Body of pancreas (tissue), 4 donors: ENCODE measurements at regions not wholly inside any gene's neighbourhood (a gene's known extent, or its start where the extent isn't known, plus 50 kb on each side); places are given as distances from the start of the nearest gene placed in this dataset.

Source experiments
- ATAC-seq: fragments of 150-250 bp; one replicate; pipeline ENCODE4 v1.9.1; 2016
- DNase-seq, 4 donors: peaks; one replicate each; pipeline ENCODE4 v3.0.0-alpha.2; 2019
- H3K27ac ChIP-seq, 4 donors: fragments of 200-600 bp; sonication (generic); 1 replicate in 3 of 4; 2 replicates in 1 of 4; pipeline versions ENCODE4 v1.5.1 to v1.6.1; 2016 to 2019; ENCODE audit warnings: mild to moderate bottlenecking in 1 of 4, mixed read lengths in 1 of 4, moderate library complexity in 1 of 4
- H3K27me3 ChIP-seq, 2 donors: fragments of 200-600 bp; sonication (generic); one replicate each; pipeline ENCODE4 v1.6.0; 2016; ENCODE audit warnings: mild to moderate bottlenecking in 1 of 2
- H3K36me3 ChIP-seq, 2 donors: fragments of 200-600 bp; sonication (generic); replicated peaks in 1 of 2; 2 replicates each; pipeline ENCODE4 v1.5.1; 2016; ENCODE audit warnings: low read depth in 2 of 2; ENCODE audit not compliant: insufficient read depth in 1 of 2
- H3K4me1 ChIP-seq: fragments of 200-600 bp; sonication (generic); one replicate; pipeline ENCODE4 v1.6.0; 2016
- H3K4me3 ChIP-seq, 2 donors: fragments of 200-600 bp; sonication (generic); 1 replicate in 1 of 2; 2 replicates in 1 of 2; pipeline ENCODE4 v1.5.1; 2016 to 2019
- H3K9me3 ChIP-seq, 3 donors: fragments of 200-600 bp; sonication (generic); 1 replicate in 2 of 3; 2 replicates in 1 of 3; pipeline ENCODE4 v1.5.1; 2016
- CTCF ChIP-seq, 7 experiments: fragments of 450-650 bp in 4 of 7; fragments of 200-600 bp in 3 of 7; sonication (generic) in 3 of 7; IDR thresholded peaks; one replicate each; pipeline ENCODE4 v1.5.1; 2016 to 2019; ENCODE audit warnings: antibody characterized with exemption in 7 of 7
- POLR2A ChIP-seq, 3 donors: fragments of 450-650 bp; IDR thresholded peaks; one replicate each; pipeline ENCODE4 v1.6.1; 2016; ENCODE audit warnings: antibody characterized with exemption in 3 of 3, mild to moderate bottlenecking in 2 of 3
- WGBS, 2 donors: methylation state at CpG; one replicate each; pipeline ENCODE4 v1.1.5; 2017; 5-methylcytosine and 5-hydroxymethylcytosine counted together
- intact Hi-C: fragments of 100-400 bp; cut with DNase I; formaldehyde crosslinking; loops from one replicate; pipeline ENCODE4 v1.15.1; 2023

GRCh38 chr20:20939006-20939405, 167.2 kb downstream of the LINC00237 start:
- H3K36me3 ChIP-seq, result no peaks in the 10 kb centered on the region
- H3K4me1 ChIP-seq, result peaks cover 12% of the 10 kb centered on the region
- H3K4me3 ChIP-seq, result no peak overlapping the region
- no peak overlapping the region for H3K27ac ChIP-seq
- intact Hi-C loops, result no loop called here
- H3K9me3 ChIP-seq, result no peaks in the 10 kb centered on the region
- DNase-seq, result no peak
- TF ChIP-seq CTCF (IDR thresholded peaks at IDR 0.05), result no peak
- TF ChIP-seq POLR2A (IDR thresholded peaks at IDR 0.05), result no peak
- ATAC-seq, result no peak
- WGBS, 2 donors, result 74 to 87% methylated on average over 3 of the region's 3 CpGs
- H3K27me3 ChIP-seq, result no peaks in the 10 kb centered on the region

- intact Hi-C loops, result no loop called here
- H3K27me3 ChIP-seq, result no peaks in the 10 kb centered on the region
- TF ChIP-seq CTCF (IDR thresholded peaks at IDR 0.05), result no peak
- TF ChIP-seq POLR2A (IDR thresholded peaks at IDR 0.05), result no peak
- no peak overlapping the region for H3K4me3 ChIP-seq
- no peaks in the 10 kb centered on the region for H3K36me3 ChIP-seq
- H3K27ac ChIP-seq, result no peak overlapping the region
- no peaks in the 10 kb centered on the region for H3K9me3 ChIP-seq
- ATAC-seq (no peak), DNase-seq (no peak)
- 69 to 77% methylated on average over 7 of the region's 7 CpGs for WGBS, 2 donors
- H3K4me1 ChIP-seq, result peaks cover 12% of the 10 kb centered on the region
Measured at GRCh38 chr20:20938599-20938998, 167.6 kb downstream of the LINC00237 start.

- intact Hi-C loops, result no loop called here
- Histone ChIP-seq H3K4me3 (no peak overlapping the region), H3K27me3 (no peaks in the 10 kb centered on the region), H3K27ac (no peak overlapping the region), H3K36me3 (no peaks in the 10 kb centered on the region), H3K4me1 (peaks cover 12% of the 10 kb centered on the region), H3K9me3 (no peaks in the 10 kb centered on the region)
- DNase-seq (no peak), ATAC-seq (no peak)
- 86 to 90% methylated on average over 7 of the region's 7 CpGs for WGBS, 2 donors
- TF ChIP-seq POLR2A (IDR thresholded peaks at IDR 0.05), result no peak
- no peak for TF ChIP-seq CTCF (IDR thresholded peaks at IDR 0.05)
Measured at GRCh38 chr20:20938131-20938530, 168.0 kb downstream of the LINC00237 start.

- Histone ChIP-seq H3K27me3 (no peaks in the 10 kb centered on the region), H3K4me3 (no peak overlapping the region), H3K9me3 (no peaks in the 10 kb centered on the region), H3K36me3 (no peaks in the 10 kb centered on the region), H3K4me1 (no peaks in the 10 kb centered on the region), H3K27ac (no peak overlapping the region)
- intact Hi-C loops, result no loop called here
- DNase-seq, result no peak
- no peak for ATAC-seq
- 76 to 77% methylated on average over 19 of the region's 19 CpGs for WGBS, 2 donors
- TF ChIP-seq POLR2A (IDR thresholded peaks at IDR 0.05) (no peak), CTCF (IDR thresholded peaks at IDR 0.05) (no peak)
Measured at GRCh38 chr20:20933142-20933958, 172.8 kb downstream of the LINC00237 start.

GRCh38 chr20:20932156-20932555, 174.0 kb downstream of the LINC00237 start:
- Histone ChIP-seq H3K9me3 (no peaks in the 10 kb centered on the region), H3K4me1 (no peaks in the 10 kb centered on the region), H3K27ac (no peak overlapping the region), H3K4me3 (no peak overlapping the region), H3K27me3 (no peaks in the 10 kb centered on the region), H3K36me3 (no peaks in the 10 kb centered on the region)
- WGBS, 2 donors, result 75 to 82% methylated on average over 5 of the region's 5 CpGs
- TF ChIP-seq CTCF (IDR thresholded peaks at IDR 0.05) (no peak), POLR2A (IDR thresholded peaks at IDR 0.05) (no peak)
- ATAC-seq, result no peak
- intact Hi-C loops, result no loop called here
- DNase-seq, result no peak
